HepG2 (cell line): ENCODE measurements at regions not wholly inside any gene's neighbourhood (a gene's known extent, or its start where the extent isn't known, plus 50 kb on each side); places are given as distances from the start of the nearest gene placed in this dataset.

ENCODE experiments used
- CTCF ChIP-seq: sonication (generic); formaldehyde crosslinking; IDR thresholded peaks from 2 replicates; pipeline ENCODE4 v1.5.0; 2020; ENCODE audit warnings: mild to moderate bottlenecking, missing genetic modification reagents, moderate library complexity
- ZMYM2 ChIP-seq: sonication (generic); formaldehyde crosslinking; IDR thresholded peaks from 2 replicates; pipeline ENCODE4 v1.8.0; 2022; ENCODE audit warnings: mild to moderate bottlenecking, missing genetic modification reagents

- no peak for TF ChIP-seq CTCF (CRISPR knock-in tag)
- no peak for TF ChIP-seq ZMYM2 (CRISPR knock-in tag)
Observed at GRCh38 chr15:70293591-70294470, 196.1 kb upstream of the TLE3 start.
